Muscle layer of colon (tissue), 2 donors: ENCODE measurements at regions not wholly inside any gene's neighbourhood (a gene's known extent, or its start where the extent isn't known, plus 50 kb on each side); places are given as distances from the start of the nearest gene placed in this dataset.

ENCODE experiments used
- H3K27ac ChIP-seq: one replicate; pipeline ENCODE4 v1.7.0; 2013; ENCODE audit warnings: low read depth, mild to moderate bottlenecking, low read length, moderate library complexity
- H3K27me3 ChIP-seq, 2 donors: one replicate each; pipeline ENCODE4 v1.7.0; 2013; ENCODE audit warnings: low read length in 2 of 2, mild to moderate bottlenecking in 2 of 2; ENCODE audit not compliant: insufficient read depth in 2 of 2, control insufficient read depth in 1 of 2
- H3K36me3 ChIP-seq: one replicate; pipeline ENCODE4 v1.7.0; 2013; ENCODE audit warnings: mild to moderate bottlenecking, low read length; ENCODE audit not compliant: insufficient read depth
- H3K4me1 ChIP-seq: one replicate; pipeline ENCODE4 v1.7.0; 2013; ENCODE audit warnings: mild to moderate bottlenecking, low read length; ENCODE audit not compliant: insufficient read depth
- H3K4me3 ChIP-seq, 2 donors: one replicate each; pipeline ENCODE4 v1.7.0; 2013; ENCODE audit warnings: low read length in 2 of 2, low read depth in 1 of 2, mild to moderate bottlenecking in 1 of 2, moderate library complexity in 1 of 2
- H3K9ac ChIP-seq: one replicate; pipeline ENCODE4 v1.7.0; 2013; ENCODE audit warnings: low read length
- H3K9me3 ChIP-seq: one replicate; pipeline ENCODE4 v1.7.0; 2013; ENCODE audit warnings: mild to moderate bottlenecking, low read length
- donor health status: abdominal sarcoma.
- donor health status: Adenocarcinoma of cecum.

- no peaks in the 10 kb centered on the region for H3K36me3 ChIP-seq
- H3K27me3 ChIP-seq: no peaks in the 10 kb centered on the region
- H3K4me3 ChIP-seq: no peak overlapping the region
- no peak overlapping the region for H3K27ac ChIP-seq
- H3K9ac ChIP-seq: no peak overlapping the region
- H3K4me1 ChIP-seq: no peaks in the 10 kb centered on the region
- H3K9me3 ChIP-seq: no peaks in the 10 kb centered on the region
Observed at GRCh38 chr5:56569566-56569965, 245.8 kb upstream of the MAP3K1 start.

GRCh38 chr5:56569076-56569475 lies 246.3 kb upstream of the MAP3K1 start:
- H3K4me3 ChIP-seq: no peak overlapping the region
- no peaks in the 10 kb centered on the region for H3K36me3 ChIP-seq
- H3K9me3 ChIP-seq: no peaks in the 10 kb centered on the region
- H3K27ac ChIP-seq: no peak overlapping the region
- no peaks in the 10 kb centered on the region for H3K27me3 ChIP-seq
- no peaks in the 10 kb centered on the region for H3K4me1 ChIP-seq
- H3K9ac ChIP-seq: no peak overlapping the region

GRCh38 chr5:56567278-56567677 lies 248.1 kb upstream of the MAP3K1 start:
- no peak overlapping the region for H3K4me3 ChIP-seq
- no peaks in the 10 kb centered on the region for H3K27me3 ChIP-seq

GRCh38 chr5:56566374-56567249 lies 248.7 kb upstream of the MAP3K1 start:
- H3K9me3 ChIP-seq: no peaks in the 10 kb centered on the region
- no peak overlapping the region for H3K9ac ChIP-seq
- H3K4me1 ChIP-seq: no peaks in the 10 kb centered on the region
- no peak overlapping the region for H3K4me3 ChIP-seq
- H3K27me3 ChIP-seq: no peaks in the 10 kb centered on the region
- no peak overlapping the region for H3K27ac ChIP-seq
- H3K36me3 ChIP-seq: no peaks in the 10 kb centered on the region

More at GRCh38 chr5:56567278-56567677, 248.1 kb upstream of the MAP3K1 start:
- Histone ChIP-seq H3K9me3 (no peaks in the 10 kb centered on the region), H3K4me1 (no peaks in the 10 kb centered on the region), H3K9ac (no peak overlapping the region), H3K27ac (no peak overlapping the region), H3K36me3 (no peaks in the 10 kb centered on the region)

- Histone ChIP-seq H3K27me3 (no peaks in the 10 kb centered on the region), H3K4me3 (no peak overlapping the region), H3K27ac (no peak overlapping the region), H3K9me3 (no peaks in the 10 kb centered on the region), H3K4me1 (no peaks in the 10 kb centered on the region), H3K9ac (no peak overlapping the region), H3K36me3 (no peaks in the 10 kb centered on the region)
Observed at GRCh38 chr5:56565644-56566043, 249.7 kb upstream of the MAP3K1 start.

GRCh38 chr5:56565283-56565615 lies 250.1 kb upstream of the MAP3K1 start:
- H3K27ac ChIP-seq: no peak overlapping the region
- no peaks in the 10 kb centered on the region for H3K36me3 ChIP-seq
- H3K9ac ChIP-seq: no peak overlapping the region
- no peaks in the 10 kb centered on the region for H3K4me1 ChIP-seq
- no peaks in the 10 kb centered on the region for H3K27me3 ChIP-seq
- H3K9me3 ChIP-seq: no peaks in the 10 kb centered on the region
- H3K4me3 ChIP-seq: no peak overlapping the region

GRCh38 chr5:56564541-56565282 lies 250.6 kb upstream of the MAP3K1 start:
- Histone ChIP-seq H3K4me3 (no peak overlapping the region), H3K36me3 (no peaks in the 10 kb centered on the region), H3K4me1 (no peaks in the 10 kb centered on the region), H3K9ac (no peak overlapping the region), H3K9me3 (no peaks in the 10 kb centered on the region), H3K27me3 (no peaks in the 10 kb centered on the region), H3K27ac (no peak overlapping the region)

GRCh38 chr5:56561455-56561854 lies 253.9 kb upstream of the MAP3K1 start:
- Histone ChIP-seq H3K4me1 (no peaks in the 10 kb centered on the region), H3K27ac (no peak overlapping the region)

GRCh38 chr5:56558131-56558745 lies 257.1 kb upstream of the MAP3K1 start:
- Histone ChIP-seq H3K36me3 (no peaks in the 10 kb centered on the region), H3K9me3 (no peaks in the 10 kb centered on the region), H3K27me3 (no peaks in the 10 kb centered on the region), H3K4me1 (no peaks in the 10 kb centered on the region), H3K9ac (no peak overlapping the region), H3K27ac (no peak overlapping the region), H3K4me3 (no peak overlapping the region)

More at GRCh38 chr5:56561455-56561854, 253.9 kb upstream of the MAP3K1 start:
- no peaks in the 10 kb centered on the region for H3K36me3 ChIP-seq
- H3K27me3 ChIP-seq: no peaks in the 10 kb centered on the region
- H3K9ac ChIP-seq: no peak overlapping the region
- H3K9me3 ChIP-seq: no peaks in the 10 kb centered on the region
- H3K4me3 ChIP-seq: no peak overlapping the region

GRCh38 chr5:56557198-56557597 lies 258.2 kb upstream of the MAP3K1 start:
- Histone ChIP-seq H3K27me3 (no peaks in the 10 kb centered on the region), H3K4me3 (no peak overlapping the region), H3K9me3 (no peaks in the 10 kb centered on the region), H3K36me3 (no peaks in the 10 kb centered on the region), H3K27ac (no peak overlapping the region), H3K4me1 (no peaks in the 10 kb centered on the region), H3K9ac (no peak overlapping the region)

GRCh38 chr5:56552612-56553268 lies 262.6 kb upstream of the MAP3K1 start:
- Histone ChIP-seq H3K4me3 (no peak overlapping the region), H3K4me1 (no peaks in the 10 kb centered on the region)

More at GRCh38 chr5:56552612-56553268, 262.6 kb upstream of the MAP3K1 start:
- Histone ChIP-seq H3K36me3 (no peaks in the 10 kb centered on the region), H3K27ac (no peak overlapping the region), H3K27me3 (no peaks in the 10 kb centered on the region), H3K9ac (no peak overlapping the region), H3K9me3 (no peaks in the 10 kb centered on the region)
